ENCODE measurements at regions not wholly inside any gene's neighbourhood (a gene's known extent, or its start where the extent isn't known, plus 50 kb on each side); places are given as distances from the start of the nearest gene placed in this dataset.

GRCh38 chr2:239679755-239680154 is 278.9 kb upstream of the HDAC4 start:
- no peak for DNase-seq (ENCODE audit: low read depth in 1 of 2, low spot score in 1 of 2)
- TF ChIP-seq JUND (IDR thresholded peaks at IDR 0.05; ENCODE audit: low read depth) = no peak
- in situ Hi-C loops (cut with HindIII; ENCODE audit: low pct_unique_long_range_greater_than_20kb, low sequenced_read_pairs) = no loop called here

DNA sequence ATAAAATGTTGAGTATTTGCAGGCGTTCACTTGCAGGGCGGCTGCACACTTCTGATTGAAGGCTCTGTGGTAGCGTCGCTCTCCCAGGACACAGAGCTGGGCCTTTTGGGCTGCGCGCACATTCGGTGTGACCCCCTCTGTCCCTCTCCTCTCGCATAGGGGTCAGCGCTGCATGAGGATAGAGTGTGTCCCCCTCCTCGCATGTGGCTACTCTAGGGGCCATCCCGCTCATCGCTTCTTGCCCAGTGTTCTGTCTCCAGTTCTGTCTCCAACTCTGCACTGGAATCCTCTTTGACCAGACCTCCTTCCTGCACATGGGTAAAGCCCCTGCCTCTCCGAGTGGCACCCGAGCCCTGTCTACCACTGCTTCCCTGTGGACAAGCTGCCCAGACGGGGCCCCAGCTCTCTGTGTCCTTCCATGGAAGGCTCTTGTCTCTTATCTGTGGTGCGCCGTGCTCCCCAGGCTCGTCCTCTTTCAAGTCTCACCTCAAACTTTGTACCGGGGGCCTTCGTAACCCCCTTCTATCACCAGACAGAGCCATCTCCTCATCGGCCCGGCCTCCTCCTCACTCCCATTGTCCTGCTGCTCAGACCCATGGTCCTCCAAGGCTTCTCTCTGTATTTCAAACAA is 278.0 kb upstream of the HDAC4 start:
- in situ Hi-C loops (cut with HindIII; ENCODE audit: low pct_unique_long_range_greater_than_20kb, low sequenced_read_pairs) = no loop called here

DNA sequence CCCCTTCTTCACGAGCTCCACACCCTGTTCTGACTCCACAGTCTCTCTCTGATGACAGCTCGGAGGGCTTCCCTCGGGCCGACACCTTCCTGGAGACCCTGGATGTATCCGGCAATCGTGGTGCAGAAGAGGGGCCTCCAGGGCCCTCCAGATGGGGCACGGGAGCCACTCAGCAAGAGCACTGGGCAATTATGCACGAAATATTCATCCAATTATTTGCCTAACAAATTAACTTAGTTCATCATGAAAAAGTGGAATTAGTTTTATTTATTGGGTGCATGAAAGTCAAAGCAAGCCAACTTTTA is 277.3 kb upstream of the HDAC4 start:
- TF ChIP-seq JUND (IDR thresholded peaks at IDR 0.05; ENCODE audit: low read depth) = no peak
- no peak for DNase-seq (ENCODE audit: low read depth in 1 of 2, low spot score in 1 of 2)
- in situ Hi-C loops (cut with HindIII; ENCODE audit: low pct_unique_long_range_greater_than_20kb, low sequenced_read_pairs) = no loop called here

More for the DNA sequence above, 278.0 kb upstream of the HDAC4 start:
- TF ChIP-seq JUND (IDR thresholded peaks at IDR 0.05; ENCODE audit: low read depth) = no peak
- DNase-seq (ENCODE audit: low read depth in 1 of 2, low spot score in 1 of 2) = no peak

DNA sequence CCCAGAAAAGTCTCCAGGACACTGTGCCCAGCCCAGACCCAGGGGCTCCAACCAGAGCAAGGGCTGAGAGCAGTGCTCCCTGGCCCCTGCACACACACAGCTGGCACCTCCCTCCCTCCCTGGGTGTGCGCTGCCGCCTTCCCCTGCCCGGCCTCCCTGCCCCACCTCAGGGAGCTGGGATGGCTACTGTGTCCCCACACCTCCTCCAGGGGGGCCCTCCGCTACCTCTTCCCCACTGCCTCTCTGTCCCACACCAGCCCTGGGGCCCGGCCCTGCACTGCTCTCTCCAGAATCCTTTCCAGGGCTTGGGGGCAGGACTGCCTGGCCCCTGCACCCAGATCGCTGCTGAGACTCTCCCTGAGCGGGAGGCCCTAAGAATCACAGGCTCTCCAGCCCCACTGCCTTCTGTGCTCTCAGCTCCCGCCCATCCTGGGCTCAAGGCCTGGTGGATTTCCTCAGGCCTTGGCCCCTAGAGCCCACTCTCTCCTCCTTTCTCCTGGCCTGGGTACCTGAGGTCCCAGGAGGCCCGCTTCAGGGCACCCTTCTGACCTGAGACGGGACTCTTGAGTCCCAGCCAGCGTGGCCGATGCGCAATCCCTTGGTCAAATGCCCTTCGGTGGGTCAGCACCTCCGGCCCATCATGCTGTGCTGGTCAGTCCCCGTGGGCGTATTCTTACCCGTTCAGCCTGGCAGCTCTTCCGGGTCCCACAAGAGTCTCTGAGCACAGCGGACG is 276.8 kb upstream of the HDAC4 start:
- TF ChIP-seq JUND (IDR thresholded peaks at IDR 0.05; ENCODE audit: low read depth) = no peak
- in situ Hi-C loops (cut with HindIII; ENCODE audit: low pct_unique_long_range_greater_than_20kb, low sequenced_read_pairs) = no loop called here
- DNase-seq (ENCODE audit: low read depth in 1 of 2, low spot score in 1 of 2) = no peak

GRCh38 chr2:239676716-239677452 is 276.1 kb upstream of the HDAC4 start:
- in situ Hi-C loops (cut with HindIII; ENCODE audit: low pct_unique_long_range_greater_than_20kb, low sequenced_read_pairs) = no loop called here
- DNase-seq (ENCODE audit: low read depth in 1 of 2, low spot score in 1 of 2) = no peak
- no peak for TF ChIP-seq JUND (IDR thresholded peaks at IDR 0.05; ENCODE audit: low read depth)

- TF ChIP-seq JUND (IDR thresholded peaks at IDR 0.05; ENCODE audit: low read depth) = no peak
- no peak for DNase-seq (ENCODE audit: low read depth in 1 of 2, low spot score in 1 of 2)
- in situ Hi-C loops (cut with HindIII; ENCODE audit: low pct_unique_long_range_greater_than_20kb, low sequenced_read_pairs) = no loop called here
Observed at GRCh38 chr2:239675826-239676715, 275.3 kb upstream of the HDAC4 start.

DNA sequence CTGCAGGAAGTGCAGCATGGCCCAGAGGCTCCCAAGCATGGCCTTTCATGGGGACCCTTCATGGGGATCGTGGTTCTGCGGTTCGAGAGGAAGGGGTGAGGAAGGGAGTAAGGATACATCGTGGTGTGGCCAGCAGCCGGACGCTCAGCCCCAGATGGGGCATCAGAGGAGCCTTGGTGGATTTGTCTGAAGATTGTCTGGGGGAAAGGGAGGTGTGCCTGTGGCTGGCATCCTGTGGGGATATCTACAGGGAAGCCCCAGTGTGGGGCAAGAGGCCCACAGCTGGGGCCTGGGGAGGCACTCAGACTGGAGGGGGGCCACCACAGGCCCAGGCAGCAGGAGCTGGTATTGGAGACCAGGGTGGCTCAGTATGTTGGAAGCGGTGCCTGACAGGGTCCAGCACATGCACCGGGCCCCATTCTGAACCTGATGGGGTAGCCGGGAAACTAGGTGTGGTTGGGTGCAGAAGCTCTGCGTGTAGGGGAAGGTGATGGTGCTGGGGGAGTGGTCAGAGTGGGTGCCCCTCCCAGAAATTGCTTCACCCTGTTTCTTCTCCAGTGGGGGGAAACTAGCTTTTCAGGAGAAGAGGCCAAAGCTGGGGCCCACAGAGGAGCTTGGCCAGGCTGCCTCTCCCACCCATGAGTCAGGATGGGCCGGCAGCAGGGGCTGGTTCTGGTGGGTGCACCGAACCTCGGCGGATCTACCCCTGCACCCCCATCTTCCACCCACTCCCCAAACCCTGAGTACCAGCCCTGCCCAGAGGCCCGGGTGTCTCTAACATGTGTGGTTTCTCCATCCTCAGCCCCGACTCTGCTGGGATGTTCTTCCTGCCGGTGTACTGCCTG is 274.4 kb upstream of the HDAC4 start:
- TF ChIP-seq JUND (IDR thresholded peaks at IDR 0.05; ENCODE audit: low read depth) = no peak
- in situ Hi-C loops (cut with HindIII; ENCODE audit: low pct_unique_long_range_greater_than_20kb, low sequenced_read_pairs) = no loop called here
- no peak for DNase-seq (ENCODE audit: low read depth in 1 of 2, low spot score in 1 of 2)

- in situ Hi-C loops (cut with HindIII; ENCODE audit: low pct_unique_long_range_greater_than_20kb, low sequenced_read_pairs) = no loop called here
- DNase-seq (ENCODE audit: low read depth in 1 of 2, low spot score in 1 of 2) = no peak
- TF ChIP-seq JUND (IDR thresholded peaks at IDR 0.05; ENCODE audit: low read depth) = no peak
Observed at GRCh38 chr2:239674101-239674980, 273.5 kb upstream of the HDAC4 start.

DNA sequence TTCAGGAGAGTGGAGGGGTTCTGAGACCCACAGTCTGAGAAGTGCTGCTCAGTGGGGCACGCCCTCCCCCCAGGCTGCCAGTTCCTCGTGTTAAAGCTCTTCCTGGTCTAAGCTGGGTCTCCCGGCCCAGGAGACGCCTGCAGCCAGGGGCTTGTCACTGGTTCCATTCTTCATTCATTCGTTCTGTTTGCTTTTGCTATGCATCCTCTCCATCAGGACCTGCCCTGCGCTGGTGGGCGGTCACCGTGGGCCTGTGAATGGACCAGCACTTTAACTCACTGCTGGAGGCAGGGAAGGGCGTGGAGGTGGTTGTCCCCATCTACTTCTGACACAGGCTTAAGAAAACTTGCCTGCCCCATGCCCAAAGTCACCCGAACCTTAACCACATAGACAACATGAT is 272.8 kb upstream of the HDAC4 start:
- no peak for TF ChIP-seq JUND (IDR thresholded peaks at IDR 0.05; ENCODE audit: low read depth)
- DNase-seq (ENCODE audit: low read depth in 1 of 2, low spot score in 1 of 2) = no peak
- in situ Hi-C loops (cut with HindIII; ENCODE audit: low pct_unique_long_range_greater_than_20kb, low sequenced_read_pairs) = no loop called here

DNA sequence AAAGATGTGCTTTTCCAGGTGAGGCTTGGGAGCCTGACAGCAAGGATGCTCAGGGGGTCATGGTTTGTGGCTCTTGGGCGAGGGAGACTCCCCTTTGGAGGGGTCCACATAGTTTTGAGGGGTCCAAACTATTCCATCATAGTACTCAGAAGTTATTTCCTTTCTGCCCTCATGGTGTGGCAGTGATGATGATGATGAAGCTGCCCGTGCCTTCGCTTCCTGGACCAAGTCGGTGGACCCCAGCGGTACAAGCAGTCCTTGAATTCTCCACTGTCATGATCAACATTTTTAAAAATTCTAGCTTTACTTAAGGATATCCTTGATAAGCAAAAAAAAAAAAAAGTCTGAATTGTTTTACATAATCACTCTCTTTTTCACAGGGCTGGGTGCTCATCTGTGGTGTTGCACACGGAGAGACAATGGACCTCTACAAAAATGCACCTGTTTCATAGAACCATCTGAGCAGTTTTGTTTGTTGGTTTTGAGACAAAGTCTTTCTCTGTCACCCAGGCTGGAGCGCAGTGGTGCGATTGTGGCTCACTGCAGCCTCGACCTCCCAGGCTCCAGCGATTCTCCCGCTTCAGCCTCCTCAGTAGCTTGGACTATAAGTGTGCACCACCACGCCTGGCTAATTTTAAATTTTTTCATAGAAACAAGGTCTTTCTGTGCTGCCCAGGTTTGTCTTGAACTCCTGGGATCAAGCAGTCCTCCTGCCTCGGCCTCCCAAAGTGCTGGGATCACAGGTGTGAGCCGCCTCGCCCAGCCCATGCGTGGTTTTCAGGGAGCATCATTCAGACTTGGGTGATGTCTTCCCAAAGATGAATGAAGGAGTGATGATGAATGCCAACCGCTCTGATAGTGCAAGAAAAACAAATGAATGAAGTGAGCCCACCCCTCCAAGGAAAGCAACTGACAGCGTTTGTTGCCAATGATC is 271.4 kb upstream of the HDAC4 start:
- TF ChIP-seq JUND (IDR thresholded peaks at IDR 0.05; ENCODE audit: low read depth) = no peak
- in situ Hi-C loops (cut with HindIII; ENCODE audit: low pct_unique_long_range_greater_than_20kb, low sequenced_read_pairs) = no loop called here
- DNase-seq (ENCODE audit: low read depth in 1 of 2, low spot score in 1 of 2) = no peak
